OCI-LY7 (cell line): ENCODE measurements at regions not wholly inside any gene's neighbourhood (a gene's known extent, or its start where the extent isn't known, plus 50 kb on each side); places are given as distances from the start of the nearest gene placed in this dataset.

Experiments used
- EZH2phosphoT487 ChIP-seq: fragments of 200-600 bp; sonication (generic); IDR thresholded peaks from 2 replicates; pipeline ENCODE4 v1.6.1; 2018; ENCODE audit warnings: low read depth, borderline replicate concordance, mild to moderate bottlenecking, mixed run types, antibody characterized with exemption, low read length, moderate library complexity, mixed read lengths
- TF ChIP-seq, protein P1 (sequence below): fragments of 200-600 bp; sonication (generic); conservative IDR thresholded peaks from 2 replicates; pipeline ENCODE4 v1.5.1; 2014; ENCODE audit warnings: mild to moderate bottlenecking, antibody characterized with exemption, low read length, moderate library complexity, mixed read lengths

DNA sequence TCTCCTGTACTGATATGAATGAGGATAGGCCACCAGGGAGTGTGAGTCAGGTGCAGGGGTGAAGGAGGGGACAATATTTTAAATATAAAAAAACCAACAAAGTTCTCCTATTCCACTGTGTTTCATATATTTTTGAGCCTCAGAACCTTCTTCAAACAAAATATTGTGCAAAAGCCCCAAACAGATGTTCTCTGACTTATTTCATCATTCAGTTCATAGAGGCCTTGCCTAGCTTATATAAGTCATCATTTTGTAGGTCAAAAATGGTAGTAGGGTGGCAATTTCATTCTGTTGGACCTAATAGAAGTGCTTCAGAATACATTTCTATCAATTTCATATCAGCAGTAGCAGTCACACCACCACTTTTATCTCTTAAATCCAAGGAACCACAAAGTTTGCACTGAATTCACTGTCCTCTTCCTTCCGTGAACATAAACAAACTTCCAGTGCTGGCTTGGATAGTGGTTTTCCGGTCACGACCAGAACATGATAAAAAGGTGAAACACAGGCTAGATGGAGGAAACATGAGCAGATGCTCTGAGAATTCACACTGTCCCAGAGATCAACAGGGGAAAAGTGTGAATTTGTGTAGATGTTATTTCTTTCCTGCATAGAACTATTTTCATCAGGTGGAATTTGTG, 99.1 kb downstream of the EN1 start:
- no peak for TF ChIP-seq EZH2phosphoT487
- TF ChIP-seq, protein P1, sequence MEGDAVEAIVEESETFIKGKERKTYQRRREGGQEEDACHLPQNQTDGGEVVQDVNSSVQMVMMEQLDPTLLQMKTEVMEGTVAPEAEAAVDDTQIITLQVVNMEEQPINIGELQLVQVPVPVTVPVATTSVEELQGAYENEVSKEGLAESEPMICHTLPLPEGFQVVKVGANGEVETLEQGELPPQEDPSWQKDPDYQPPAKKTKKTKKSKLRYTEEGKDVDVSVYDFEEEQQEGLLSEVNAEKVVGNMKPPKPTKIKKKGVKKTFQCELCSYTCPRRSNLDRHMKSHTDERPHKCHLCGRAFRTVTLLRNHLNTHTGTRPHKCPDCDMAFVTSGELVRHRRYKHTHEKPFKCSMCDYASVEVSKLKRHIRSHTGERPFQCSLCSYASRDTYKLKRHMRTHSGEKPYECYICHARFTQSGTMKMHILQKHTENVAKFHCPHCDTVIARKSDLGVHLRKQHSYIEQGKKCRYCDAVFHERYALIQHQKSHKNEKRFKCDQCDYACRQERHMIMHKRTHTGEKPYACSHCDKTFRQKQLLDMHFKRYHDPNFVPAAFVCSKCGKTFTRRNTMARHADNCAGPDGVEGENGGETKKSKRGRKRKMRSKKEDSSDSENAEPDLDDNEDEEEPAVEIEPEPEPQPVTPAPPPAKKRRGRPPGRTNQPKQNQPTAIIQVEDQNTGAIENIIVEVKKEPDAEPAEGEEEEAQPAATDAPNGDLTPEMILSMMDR, result no peak
